NCI-H2107 (cell line): ENCODE measurements at regions not wholly inside any gene's neighbourhood (a gene's known extent, or its start where the extent isn't known, plus 50 kb on each side); places are given as distances from the start of the nearest gene placed in this dataset.
A peak's percentile ranks its signal among the peaks of the same experiment; 100 is the strongest.

Experiments
- DNase-seq: peaks from one replicate; lab custom pipeline; 2025; lab: John Stamatoyannopoulos, UW

- DNase-seq = no peak
Measured at GRCh38 chr6:95357380-95358020, 219.8 kb upstream of the MANEA start.

GRCh38 chr6:95364016-95364604 is 213.2 kb upstream of the MANEA start:
- no peak for DNase-seq

- no peak for DNase-seq
Measured at GRCh38 chr6:95365454-95365853, 211.9 kb upstream of the MANEA start.

- DNase-seq = no peak
Measured at GRCh38 chr6:95366414-95366813, 210.9 kb upstream of the MANEA start.

- no peak for DNase-seq
Measured at GRCh38 chr6:95383878-95384277, 193.5 kb upstream of the MANEA start.

- DNase-seq = no peak
Measured at GRCh38 chr6:95384988-95385387, 192.3 kb upstream of the MANEA start.

GRCh38 chr6:95387845-95388244 is 189.5 kb upstream of the MANEA start:
- DNase-seq = no peak

GRCh38 chr6:95404777-95405176 is 172.6 kb upstream of the MANEA start:
- no peak for DNase-seq

GRCh38 chr6:95408111-95408510 is 169.2 kb upstream of the MANEA start:
- no peak for DNase-seq

GRCh38 chr6:95410168-95410567 is 167.2 kb upstream of the MANEA start:
- no peak for DNase-seq

GRCh38 chr6:95413789-95414188 is 163.5 kb upstream of the MANEA start:
- DNase-seq = no peak

GRCh38 chr6:95417856-95418255 is 159.5 kb upstream of the MANEA start:
- no peak for DNase-seq

GRCh38 chr6:95420792-95421191 is 156.5 kb upstream of the MANEA start:
- DNase-seq = no peak

- no peak for DNase-seq
Measured at GRCh38 chr6:95423331-95423730, 154.0 kb upstream of the MANEA start.

- peak; percentile 51 for DNase-seq
Measured at GRCh38 chr6:95431637-95432228, 145.6 kb upstream of the MANEA start.

GRCh38 chr6:95439741-95440140 is 137.6 kb upstream of the MANEA start:
- no peak for DNase-seq

GRCh38 chr6:95448208-95448607 is 129.1 kb upstream of the MANEA start:
- no peak for DNase-seq

- no peak for DNase-seq
Measured at GRCh38 chr6:95469511-95469910, 107.8 kb upstream of the MANEA start.

GRCh38 chr6:95478941-95479340 is 98.4 kb upstream of the MANEA start:
- DNase-seq = no peak

GRCh38 chr6:95487817-95488216 is 89.5 kb upstream of the MANEA start:
- DNase-seq = no peak

- no peak for DNase-seq
Measured at GRCh38 chr6:95489185-95489863, 88.0 kb upstream of the MANEA start.

- DNase-seq = no peak
Measured at GRCh38 chr6:95496769-95497426, 80.4 kb upstream of the MANEA start.
